Stromal cell of bone marrow (primary cell): ENCODE measurements at regions not wholly inside any gene's neighbourhood (a gene's known extent, or its start where the extent isn't known, plus 50 kb on each side); places are given as distances from the start of the nearest gene placed in this dataset.
A peak's percentile ranks its signal among the peaks of the same experiment; 100 is the strongest.

Source experiments
- DNase-seq: peaks from one replicate; pipeline ENCODE4 v3.0.0-alpha.2; 2012; ENCODE audit warnings: low read depth

DNA sequence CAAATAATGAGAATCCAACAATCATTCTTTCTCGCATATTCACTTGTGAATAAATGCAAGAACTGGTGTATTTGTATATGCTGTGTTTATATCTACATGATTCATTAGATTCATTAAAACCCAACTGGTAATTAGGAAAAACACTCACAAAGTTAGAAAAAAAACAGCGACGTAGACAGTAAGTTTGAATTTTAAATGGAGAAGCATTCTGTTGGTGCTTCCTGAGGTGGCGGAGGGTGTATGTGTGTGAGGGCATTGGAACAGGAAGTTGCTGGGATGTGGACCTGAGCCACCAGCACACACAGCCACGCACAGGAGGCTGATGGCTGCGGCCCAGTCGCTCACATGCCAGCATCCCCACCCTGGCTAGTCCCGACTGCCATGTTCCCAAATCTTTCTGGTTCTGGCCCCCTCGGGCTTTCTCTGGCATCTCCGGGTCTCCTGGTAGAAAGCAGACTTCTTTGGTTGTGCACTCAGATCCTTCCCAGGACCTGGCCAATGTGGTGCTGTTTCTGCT lies 121.6 kb upstream of the IRF2BP2 start:
- DNase-seq, result no peak

DNA sequence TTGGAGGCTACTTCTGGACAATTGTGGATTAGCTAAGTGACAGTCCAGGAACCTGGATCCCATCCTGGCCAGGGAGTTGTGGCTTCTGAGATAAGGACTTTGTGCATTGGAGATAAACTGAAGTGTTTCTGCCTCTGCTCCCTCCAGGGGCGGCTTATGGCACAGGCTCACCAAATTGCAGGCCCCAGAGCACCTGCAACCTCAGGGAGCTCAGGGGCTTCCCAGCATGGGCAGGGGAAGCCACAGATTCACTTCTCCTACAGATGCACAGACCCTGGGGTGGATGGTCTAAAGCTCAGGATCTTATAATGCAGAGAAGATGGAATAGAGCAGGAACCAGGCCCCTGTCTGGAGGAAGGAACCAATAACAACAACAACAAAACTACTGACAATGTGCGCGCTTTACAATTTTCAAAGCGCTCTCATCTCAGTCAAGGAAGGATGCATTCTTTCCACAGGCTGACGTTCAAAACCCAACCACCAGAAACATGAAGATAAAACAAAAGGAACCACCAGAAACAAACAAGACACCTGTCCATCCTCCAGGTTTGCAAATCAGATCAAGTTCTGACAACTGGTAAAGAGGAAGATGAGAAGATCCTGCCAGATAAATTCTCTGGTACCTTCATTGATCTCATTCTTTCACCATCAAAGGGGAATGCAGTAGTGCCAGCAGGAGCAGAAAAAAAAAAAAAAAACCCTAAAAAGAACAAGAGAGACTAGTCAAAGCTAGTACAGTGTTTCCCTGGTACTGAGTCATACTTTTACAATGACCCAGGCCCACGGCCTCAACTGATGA lies 121.0 kb upstream of the IRF2BP2 start:
- DNase-seq, result peak; percentile 85

DNA sequence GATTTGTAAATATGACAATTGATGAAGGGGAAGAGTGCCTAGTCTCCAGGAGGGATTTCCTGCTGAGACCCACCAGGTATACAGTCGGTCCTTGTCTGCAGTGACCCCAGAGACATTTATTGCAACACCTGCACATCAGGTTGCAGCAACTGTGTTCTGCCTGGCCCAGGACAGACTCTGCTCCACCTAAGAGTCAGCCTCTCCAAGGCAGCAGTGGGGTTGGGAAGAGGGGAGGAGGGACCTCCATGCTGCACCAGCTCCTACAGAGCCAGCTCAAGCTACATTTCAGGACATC lies 120.4 kb upstream of the IRF2BP2 start:
- no peak for DNase-seq

DNA sequence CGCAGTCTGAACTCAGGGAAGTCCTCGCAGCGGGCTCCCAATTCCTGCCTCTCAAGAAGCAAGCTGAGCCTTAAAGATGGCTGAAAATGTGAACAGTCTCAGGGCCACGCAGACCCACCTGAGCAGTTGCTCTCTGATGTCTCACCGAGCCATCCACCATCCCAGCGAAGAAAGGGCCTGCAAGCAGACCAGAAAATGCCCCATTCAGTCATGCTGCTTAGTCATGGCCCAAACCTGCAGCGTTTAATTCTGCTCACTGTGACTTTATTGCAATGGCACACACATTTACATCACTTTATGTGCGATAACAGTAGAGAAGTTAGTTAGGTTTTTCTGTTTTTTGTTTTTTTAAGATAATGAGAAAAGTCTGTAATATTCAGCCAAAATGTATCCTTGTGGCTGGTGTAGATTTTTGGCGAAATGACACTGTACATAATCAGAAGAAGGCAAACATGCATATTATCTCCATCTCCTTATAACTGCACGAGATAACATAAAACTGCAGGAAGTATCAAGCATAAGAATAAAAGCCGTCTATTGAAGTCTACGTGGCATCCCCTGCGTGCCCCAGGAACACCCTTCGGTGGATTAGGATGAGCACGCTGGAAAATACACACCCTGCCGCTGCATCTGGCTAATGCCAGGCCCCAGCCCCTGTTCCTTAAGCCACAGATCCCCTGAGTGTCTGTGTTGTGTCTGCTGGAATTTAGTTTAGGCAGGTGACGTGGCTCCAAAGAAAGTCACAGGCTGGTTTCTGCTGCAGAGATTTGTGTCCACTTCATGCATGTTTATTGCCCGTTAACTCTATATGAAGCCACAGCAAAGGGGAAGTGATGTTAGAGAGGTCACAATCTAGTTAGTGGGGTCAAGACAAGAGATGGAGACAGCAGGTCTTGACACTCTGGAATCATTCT lies 119.8 kb upstream of the IRF2BP2 start:
- DNase-seq, result no peak

DNA sequence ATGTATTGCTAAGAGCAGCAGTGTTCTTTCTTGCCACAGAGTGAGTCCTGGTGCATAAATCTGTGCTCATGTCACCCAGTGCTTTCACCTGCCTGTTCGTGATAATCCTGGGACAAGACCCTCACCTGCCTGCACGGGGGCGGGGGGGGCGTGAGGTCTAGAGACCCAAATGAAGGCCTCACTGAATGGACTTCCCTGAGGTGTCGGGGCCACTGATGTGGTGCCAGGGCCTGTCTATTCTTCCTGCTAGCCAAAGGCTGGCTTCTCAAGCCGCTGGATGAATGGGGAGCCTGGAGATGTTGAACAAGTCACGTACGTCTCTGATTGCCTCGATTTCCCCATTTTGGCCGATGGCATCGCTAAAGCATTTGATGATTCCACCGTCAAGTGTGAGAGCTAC lies 118.8 kb upstream of the IRF2BP2 start:
- DNase-seq, result no peak

DNA sequence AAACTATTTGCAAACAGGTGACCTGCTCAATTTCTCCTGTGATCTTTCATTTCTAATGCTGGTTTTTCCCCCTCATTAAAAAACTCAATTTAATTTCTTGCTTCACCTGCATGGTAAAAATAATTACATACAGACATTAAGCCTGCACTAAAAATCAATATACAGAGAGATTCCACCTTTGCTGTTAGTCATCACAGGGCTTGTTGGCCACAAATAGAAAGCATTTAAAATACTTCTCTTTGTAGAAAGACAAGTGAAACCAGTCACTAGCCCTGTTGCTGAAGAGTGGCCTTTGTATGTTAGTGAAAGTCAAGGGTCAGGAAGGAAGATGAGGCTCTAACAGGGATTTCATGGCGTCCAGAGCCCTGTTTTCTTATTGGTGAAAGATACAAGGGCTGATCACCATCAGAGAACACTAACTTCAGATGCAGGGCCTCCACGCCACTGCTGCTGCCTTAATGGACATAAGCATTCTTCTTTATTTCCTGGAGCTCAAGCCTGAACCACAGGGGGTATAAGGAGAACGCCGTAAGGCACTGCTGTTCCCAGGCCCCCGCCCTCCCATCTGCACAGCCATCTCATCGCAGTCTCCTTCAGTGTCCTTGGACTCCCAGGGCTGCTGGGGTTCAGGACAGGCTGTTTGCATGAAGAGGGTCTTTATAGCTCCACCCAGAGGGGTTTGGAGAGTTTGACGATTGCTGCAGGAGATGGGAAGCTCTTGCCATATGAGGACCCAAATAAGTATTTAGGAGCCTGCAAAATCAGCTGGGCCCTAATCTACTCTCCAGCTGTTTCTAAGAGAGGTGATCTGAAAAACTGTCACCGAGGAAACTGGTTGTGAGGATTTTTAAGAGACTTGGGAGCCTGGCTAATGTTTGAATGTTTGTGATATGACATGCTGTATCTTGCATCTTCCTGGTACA lies 117.3 kb upstream of the IRF2BP2 start:
- DNase-seq, result no peak

DNA sequence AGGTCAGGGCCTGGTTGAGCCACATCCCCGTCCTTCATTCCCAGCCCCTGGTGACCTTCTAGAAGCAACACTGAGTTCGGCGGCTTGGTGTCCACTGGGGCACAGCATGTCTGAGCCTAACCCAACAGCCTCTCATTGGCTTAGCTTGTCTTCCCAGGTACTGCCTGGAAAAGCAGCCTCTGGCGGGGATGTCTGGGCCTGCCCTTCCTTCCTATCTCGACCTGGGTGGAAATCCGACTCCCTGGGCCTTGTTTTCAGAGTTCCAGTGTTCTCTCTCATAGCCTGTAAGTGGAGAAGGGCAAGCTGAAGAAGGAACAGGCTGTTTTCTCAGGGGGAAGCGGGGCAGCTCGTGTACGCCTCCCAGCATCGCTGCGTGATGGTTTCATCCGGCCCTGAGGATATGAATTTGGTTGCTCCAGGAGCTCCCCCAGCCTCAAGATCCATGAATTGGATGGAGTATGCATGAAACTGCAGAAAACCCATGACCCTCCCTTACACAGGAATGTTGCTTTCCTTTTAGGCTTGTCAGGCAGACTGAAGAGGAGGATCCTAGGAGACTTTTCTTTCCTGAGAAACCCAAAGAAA lies 116.5 kb upstream of the IRF2BP2 start:
- no peak for DNase-seq

DNA sequence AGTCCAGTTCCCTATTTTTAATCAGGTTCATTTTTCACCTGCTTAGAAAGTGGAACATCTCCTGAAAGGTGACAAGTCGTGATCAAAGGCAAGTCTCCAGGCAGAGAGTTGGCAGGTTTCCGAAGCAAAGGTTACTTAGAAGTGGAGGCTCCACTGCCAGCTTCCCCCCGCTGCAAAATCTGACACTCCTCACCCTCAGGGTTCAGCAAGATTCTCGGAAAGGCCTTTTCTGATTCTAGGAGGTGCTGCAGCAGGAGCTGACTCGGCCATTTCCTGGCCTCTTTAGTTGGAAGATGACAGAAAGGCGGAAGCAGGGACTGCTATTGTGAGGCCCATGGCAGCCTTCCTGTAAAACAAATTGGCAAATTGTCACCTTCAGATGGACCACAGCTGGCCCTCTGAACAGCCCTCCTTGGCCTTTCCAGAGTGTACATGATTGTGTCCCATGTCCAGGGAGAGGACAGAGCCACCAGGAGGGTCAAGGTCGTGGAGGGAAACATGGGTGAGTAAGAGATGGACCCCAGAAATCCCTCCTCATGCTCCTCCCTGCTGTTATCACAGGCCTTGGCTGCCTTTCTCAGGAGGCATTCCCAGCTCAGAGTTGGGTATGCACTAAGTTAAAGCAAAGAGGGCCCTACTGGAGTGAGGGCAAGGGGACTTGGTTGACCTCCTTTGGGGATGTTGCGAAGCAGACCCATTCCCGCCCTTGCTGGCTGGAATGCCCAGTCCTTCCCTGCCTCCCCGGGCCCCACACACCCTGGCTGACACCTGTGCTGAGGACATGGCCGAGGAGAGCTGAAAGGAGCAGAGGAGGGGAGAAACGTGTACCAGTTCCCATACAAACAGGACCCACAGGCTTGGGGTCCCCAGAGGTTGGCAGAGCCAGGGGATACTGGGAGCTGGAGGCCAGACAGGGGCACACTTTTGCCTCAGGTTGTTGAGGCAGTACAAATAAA lies 115.5 kb upstream of the IRF2BP2 start:
- DNase-seq, result no peak

DNA sequence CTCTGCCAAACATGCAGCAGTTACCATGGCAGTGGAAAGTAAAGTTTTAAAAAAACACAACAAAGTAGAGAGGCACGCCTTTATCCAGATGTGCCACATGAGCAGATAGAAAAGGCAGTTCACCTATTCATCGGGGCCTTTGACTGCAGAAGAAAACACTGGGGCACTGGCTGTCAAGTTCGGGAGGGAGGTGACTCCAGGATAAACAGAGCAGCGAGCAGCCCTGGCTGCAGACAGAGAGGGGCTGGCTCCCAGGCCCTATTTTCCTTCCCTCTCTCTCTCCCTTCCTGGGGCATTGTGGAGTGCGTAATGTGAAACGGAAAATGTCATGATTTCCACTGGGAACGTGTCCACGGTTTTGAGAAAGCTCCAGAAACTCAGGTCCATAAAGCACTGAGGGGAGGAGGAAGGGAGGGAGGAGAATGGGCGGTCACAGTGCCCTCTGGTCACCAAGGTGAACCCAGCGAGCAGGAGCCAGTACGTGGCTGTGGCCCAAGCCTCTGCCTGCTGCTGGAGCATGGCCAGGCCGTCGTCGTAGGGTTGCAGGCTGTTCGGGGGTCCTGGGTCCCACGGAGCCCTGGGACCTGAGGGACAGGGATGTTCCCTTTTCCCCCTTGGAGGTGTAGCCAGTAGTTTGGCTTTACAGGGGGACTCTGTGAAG lies 114.7 kb upstream of the IRF2BP2 start:
- no peak for DNase-seq

DNA sequence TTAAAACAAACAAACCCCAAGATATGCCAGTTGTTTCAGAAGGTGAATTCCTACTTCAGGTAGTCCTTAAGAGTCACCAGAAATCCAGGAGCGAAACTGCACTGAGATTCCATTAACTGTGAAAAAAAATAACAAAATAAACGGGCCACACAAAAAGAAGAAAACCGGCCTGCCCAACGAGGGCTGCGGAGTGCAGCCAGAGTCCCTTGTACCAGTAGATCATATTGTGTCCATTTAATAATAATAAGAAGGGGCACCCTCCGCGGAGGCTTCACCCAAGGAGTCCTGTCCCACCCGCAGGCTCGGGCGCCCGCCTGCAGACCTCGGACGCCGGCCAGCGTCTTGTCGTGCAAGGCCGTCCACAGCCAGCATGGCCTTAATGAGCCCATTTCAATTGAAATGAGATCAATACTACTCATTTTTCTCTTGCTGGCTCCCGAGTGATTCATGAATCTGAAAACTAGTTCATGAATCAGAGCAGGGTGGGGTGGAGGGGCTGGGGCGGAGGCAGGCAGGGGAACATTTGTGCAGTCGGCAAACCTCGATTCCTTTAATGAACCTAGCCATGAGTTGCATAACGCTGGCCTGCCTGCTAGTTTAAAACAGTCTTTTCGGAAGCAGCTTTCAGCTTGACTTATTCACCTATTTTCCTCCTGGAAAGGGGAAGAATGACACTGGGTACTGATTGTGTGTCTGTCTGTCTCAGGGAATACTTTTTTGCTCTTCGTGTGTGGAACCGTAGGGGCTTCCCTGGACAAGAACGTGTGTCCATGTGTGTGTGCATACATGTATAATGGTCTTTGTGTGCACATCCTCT lies 113.1 kb upstream of the IRF2BP2 start:
- DNase-seq, result peak; percentile 93

DNA sequence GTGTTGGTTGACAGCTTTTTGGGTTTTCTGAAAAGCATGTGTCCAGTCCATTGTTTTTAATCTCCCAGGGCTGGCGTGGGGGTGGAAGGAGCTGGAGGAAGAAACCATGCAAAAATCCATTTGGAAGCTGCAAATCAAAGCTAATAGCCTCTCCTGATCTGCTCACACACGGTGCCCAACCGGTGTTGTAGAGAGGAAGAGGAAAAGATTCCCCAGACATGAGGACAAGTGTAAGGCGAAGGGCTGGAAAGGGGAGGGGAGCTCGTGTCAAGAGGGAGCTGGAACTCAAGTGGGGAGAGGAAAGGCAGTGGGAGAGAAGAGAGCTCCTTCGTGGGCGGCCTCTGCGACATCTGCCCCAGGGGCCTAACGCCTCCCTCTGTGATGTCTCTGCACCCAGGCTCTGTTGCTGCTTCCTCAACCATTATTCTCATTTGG lies 112.3 kb upstream of the IRF2BP2 start:
- DNase-seq, result no peak

DNA sequence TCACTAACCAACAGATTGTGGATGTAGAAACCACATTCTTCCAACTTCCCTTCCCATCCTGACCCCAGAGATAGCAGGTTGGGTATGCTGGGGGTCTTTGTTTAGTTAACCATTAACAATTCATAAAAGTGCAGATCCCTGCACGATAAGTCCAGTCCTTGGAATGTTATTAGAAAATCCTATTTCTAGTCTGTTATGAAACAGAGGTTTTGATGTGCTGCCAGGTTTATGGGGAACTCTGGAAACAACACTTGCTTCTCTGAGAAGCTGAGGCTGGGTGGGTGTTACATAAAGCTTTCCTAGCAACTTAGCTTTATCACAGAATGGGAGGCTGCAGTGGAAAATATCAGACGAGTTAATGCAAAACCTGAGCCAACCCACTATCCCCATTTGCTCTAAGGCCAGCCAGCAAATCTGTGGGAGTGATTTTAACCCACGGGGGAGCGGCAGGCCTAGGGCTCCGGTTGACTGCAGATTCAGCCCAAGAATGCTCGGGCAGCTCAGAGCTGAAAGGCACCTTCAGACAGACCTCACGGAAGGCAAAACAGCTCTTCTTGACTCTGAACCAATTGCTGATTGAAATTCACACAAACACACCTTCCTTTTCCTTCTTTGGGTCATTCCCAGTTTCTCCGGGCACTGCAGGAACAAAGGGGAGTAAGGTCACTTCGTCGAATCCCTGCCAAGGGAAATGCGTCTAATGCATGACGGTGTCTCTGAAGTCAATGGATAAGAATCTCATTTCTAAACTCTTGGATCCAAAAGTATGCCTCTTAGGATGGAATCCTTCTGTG lies 111.7 kb upstream of the IRF2BP2 start:
- DNase-seq, result peak; percentile 92

DNA sequence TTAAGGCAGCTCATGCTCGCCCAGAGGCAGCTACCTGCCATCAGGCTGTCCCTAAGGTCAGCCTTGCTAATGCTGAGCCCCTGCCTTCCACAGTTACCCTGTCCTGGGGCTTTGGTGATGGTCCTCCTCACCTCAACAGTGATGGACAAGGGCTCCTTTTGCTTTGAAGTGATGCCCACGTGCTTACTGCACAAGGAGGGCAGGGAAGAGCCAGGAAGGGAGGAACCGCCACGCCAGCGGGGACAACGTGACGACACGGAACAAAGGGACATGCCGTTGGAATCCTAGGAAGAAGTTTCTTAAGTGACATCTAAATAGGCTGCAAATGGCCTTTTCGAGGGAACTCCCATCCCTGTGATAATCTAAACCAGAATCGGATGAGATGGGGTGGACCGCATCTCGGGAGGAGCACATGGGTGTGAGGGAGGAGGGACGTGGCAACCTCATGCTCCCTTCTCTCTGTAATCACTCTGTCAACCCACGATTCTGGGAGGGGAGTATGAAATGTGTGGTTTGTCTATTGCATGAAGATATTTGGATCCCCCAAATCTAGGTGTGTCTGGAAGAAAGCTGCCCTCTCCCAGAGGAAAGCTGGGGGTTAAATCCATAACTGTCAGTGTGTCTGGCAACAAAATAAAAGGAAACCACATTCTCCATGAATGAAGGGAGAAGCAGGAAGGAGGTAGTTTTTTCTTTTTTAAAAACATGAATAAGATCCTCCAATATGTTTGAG lies 110.9 kb upstream of the IRF2BP2 start:
- DNase-seq, result no peak

DNA sequence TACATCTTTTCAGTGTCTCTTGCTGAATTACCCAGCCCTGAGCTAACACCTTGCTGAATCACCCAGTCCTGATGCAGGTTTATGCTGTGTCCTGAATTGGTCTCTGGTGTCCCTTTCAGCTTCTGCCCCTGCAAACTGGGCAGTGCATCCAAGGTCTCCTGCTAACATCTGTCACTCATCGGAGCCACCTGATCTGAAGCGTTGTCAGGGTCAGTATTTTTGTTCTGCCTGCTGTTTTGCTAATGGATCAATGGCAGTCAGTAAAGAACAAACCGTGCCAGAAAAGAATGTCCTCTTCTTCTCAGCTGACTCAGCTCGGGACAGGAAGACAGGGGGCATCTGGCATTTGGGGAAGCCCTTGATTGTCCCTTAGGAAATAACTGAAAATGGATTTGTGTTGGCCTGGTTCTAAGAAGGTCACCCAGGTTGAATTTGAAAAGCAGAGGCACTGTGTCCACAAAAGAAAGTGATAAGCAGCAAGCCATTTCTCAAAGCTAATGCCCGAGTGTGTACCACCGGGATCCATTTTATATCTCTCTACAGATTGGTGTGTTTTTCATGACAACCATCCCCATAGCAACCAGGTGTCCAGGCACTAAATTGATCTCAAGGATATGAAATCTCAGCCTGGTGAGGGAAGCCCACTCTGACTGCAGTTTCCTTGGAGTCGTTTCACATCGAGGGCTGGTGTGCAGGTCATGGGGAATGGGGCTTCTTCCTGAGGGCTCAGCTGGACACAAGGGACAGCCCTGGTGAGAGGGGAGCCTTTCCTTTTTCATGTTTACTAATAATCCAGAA lies 109.7 kb upstream of the IRF2BP2 start:
- no peak for DNase-seq

DNA sequence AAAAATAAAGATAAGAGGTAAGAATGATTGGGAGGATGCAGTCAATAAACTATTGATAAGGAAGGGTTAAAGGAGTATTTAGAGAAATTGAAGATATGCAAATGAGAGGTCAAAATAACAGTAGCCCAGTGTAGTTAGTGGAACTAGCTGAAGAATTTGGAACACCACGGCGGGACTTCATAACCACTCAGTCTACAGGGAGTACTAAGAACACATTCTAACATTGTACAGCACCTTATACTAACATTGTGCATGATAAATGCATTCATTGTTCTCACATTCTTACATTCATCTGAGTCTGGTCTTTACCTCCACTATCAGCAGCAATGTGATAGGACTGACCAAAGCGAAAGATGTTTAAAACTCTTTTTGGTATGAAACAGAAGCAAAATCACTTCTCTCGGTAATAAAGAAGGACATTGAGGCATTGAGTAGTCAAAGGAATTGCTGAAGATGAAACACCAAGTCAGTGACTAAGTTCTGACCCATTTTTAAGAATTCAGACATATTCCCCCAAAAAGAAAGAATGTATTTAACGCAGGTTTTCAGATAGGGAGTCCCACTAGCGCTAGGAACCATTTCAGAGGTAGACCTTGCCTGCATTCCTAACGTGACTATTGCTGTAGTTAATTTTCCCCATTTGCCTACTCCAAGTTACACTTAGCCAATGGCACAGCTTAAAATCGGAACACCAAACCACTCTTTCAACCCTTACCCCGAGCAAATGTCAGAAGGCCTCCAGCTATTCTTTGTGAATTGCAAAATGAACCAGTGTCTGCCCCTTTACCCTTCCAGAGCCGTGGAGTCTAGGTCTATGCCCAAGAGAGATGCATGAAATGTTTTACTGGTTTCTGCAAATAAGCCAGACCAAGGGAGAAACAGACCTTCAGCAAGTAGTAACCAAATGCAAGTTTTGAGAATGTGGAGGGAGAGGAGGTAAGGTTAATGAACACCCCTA lies 108.8 kb upstream of the IRF2BP2 start:
- DNase-seq, result no peak
